ENCODE measurements at regions not wholly inside any gene's neighbourhood (a gene's known extent, or its start where the extent isn't known, plus 50 kb on each side); places are given as distances from the start of the nearest gene placed in this dataset.

- TF ChIP-seq, protein P1, sequence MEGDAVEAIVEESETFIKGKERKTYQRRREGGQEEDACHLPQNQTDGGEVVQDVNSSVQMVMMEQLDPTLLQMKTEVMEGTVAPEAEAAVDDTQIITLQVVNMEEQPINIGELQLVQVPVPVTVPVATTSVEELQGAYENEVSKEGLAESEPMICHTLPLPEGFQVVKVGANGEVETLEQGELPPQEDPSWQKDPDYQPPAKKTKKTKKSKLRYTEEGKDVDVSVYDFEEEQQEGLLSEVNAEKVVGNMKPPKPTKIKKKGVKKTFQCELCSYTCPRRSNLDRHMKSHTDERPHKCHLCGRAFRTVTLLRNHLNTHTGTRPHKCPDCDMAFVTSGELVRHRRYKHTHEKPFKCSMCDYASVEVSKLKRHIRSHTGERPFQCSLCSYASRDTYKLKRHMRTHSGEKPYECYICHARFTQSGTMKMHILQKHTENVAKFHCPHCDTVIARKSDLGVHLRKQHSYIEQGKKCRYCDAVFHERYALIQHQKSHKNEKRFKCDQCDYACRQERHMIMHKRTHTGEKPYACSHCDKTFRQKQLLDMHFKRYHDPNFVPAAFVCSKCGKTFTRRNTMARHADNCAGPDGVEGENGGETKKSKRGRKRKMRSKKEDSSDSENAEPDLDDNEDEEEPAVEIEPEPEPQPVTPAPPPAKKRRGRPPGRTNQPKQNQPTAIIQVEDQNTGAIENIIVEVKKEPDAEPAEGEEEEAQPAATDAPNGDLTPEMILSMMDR (IDR thresholded peaks at IDR 0.05; ENCODE audit: low read depth, low read length, missing control alignments) = no peak
- no peak for DNase-seq (ENCODE audit: extremely low read depth, low read depth)
- H3K4me3 ChIP-seq (replicated peaks; ENCODE audit: low read depth, low read length) = no peak overlapping the region
Observed at GRCh38 chr2:35891936-35892335, 463.6 kb upstream of the CRIM1 start.

DNA sequence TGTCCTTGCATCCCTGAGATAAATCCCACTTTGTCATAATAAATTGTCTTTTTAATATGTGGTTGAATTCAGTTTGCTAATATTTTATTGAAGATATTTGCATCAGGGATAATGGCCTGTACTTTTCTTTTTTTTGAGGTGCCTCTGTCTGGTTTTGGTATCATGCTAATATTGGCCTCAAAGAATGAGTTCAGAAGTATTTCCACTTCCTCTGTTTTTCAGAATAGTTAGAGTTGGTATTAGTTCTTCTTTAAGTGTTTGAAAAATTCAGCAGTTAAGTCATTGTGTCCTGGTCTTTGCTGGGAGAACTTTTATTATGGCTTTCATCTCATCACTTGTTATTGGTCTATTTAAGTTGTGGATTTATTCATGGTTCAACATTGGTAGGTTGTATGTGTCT lies 464.1 kb upstream of the CRIM1 start:
- TF ChIP-seq, protein P1 (IDR thresholded peaks at IDR 0.05; ENCODE audit: low read depth, low read length, missing control alignments) = no peak
- H3K4me3 ChIP-seq (replicated peaks; ENCODE audit: low read depth, low read length) = no peak overlapping the region
- no peak for DNase-seq (ENCODE audit: extremely low read depth, low read depth)

- H3K4me3 ChIP-seq (replicated peaks; ENCODE audit: low read depth, low read length) = no peak overlapping the region
- TF ChIP-seq, protein P1 (IDR thresholded peaks at IDR 0.05; ENCODE audit: low read depth, low read length, missing control alignments) = no peak
- no peak for DNase-seq (ENCODE audit: extremely low read depth, low read depth)
Observed at GRCh38 chr2:35887146-35887545, 468.4 kb upstream of the CRIM1 start.

DNA sequence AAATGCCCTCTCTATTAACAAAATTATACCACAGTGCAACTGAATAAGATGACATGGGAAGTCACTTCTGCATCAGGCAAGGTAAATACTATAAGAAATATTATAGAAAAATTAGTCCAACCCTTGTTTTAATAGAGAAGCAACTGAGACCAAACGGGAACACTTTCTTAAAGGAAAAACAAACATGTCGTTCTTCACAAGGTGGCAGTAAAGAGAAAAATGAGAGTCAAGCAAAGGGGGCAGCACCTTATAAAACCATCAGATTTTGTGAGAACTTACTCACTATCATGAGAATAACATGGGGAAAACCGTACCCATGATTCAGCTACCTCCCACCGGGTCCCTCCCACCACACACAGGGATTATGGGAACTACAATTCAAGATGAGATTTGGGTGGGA lies 481.7 kb upstream of the CRIM1 start:
- TF ChIP-seq, protein P1 (IDR thresholded peaks at IDR 0.05; ENCODE audit: low read depth, low read length, missing control alignments) = no peak
- DNase-seq (ENCODE audit: extremely low read depth, low read depth) = no peak
- no peak overlapping the region for H3K4me3 ChIP-seq (replicated peaks; ENCODE audit: low read depth, low read length)

- no peak for DNase-seq (ENCODE audit: extremely low read depth, low read depth)
- H3K4me3 ChIP-seq (replicated peaks; ENCODE audit: low read depth, low read length) = no peak overlapping the region
- TF ChIP-seq, protein P1 (IDR thresholded peaks at IDR 0.05; ENCODE audit: low read depth, low read length, missing control alignments) = no peak
Observed at GRCh38 chr2:35871672-35872071, 483.9 kb upstream of the CRIM1 start.

DNA sequence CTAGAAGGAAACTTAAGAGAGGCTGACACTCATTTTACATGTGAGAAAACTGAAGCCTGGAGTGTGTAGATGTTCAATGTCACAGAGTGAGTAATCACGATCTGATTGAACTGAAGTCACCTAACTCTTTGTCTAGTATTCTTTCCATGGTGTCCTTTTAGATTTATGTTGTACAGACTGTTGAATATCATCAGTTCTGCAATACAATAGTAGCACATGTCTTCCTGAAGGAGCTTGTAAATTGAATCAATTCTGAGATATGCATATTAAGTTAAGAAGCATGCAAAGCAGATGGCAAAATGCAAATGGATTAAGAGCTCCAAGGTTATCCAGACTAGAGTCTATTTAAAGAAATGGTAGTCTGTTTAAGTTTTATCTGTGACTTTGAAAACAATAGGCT lies 484.9 kb upstream of the CRIM1 start:
- TF ChIP-seq, protein P1 (IDR thresholded peaks at IDR 0.05; ENCODE audit: low read depth, low read length, missing control alignments) = no peak
- no peak for DNase-seq (ENCODE audit: extremely low read depth, low read depth)
- H3K4me3 ChIP-seq (replicated peaks; ENCODE audit: low read depth, low read length) = no peak overlapping the region

DNA sequence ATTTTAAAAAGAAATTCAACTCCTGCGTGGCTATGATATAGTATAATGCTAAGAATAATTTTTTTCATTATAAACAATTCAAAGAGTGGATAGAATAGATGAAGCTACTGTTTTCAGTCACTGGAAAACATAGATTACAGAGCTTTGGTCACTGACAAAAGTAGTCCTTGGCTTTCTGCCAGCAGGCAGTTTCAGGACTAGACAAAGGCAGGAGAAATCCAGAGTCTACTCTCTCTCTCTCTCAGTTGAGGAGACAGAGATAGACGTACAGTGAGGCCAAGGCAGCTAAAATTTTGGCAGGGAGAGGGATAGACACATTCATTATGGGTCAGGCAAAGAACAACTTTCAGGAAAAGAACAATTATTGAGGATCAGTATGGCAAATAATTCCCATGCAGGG lies 491.4 kb upstream of the CRIM1 start:
- no peak for DNase-seq (ENCODE audit: extremely low read depth, low read depth)
- no peak overlapping the region for H3K4me3 ChIP-seq (replicated peaks; ENCODE audit: low read depth, low read length)
- TF ChIP-seq, protein P1 (IDR thresholded peaks at IDR 0.05; ENCODE audit: low read depth, low read length, missing control alignments) = no peak

Data from HFF-Myc (cell line).